LNCAP (cell line): ENCODE measurements at regions not wholly inside any gene's neighbourhood (a gene's known extent, or its start where the extent isn't known, plus 50 kb on each side); places are given as distances from the start of the nearest gene placed in this dataset.

ENCODE experiments used
- TF ChIP-seq, protein P1 (sequence below): fragments of 450-650 bp; IDR thresholded peaks from 2 replicates; pipeline ENCODE4 v1.5.1; 2017; ENCODE audit warnings: mild to moderate bottlenecking

DNA sequence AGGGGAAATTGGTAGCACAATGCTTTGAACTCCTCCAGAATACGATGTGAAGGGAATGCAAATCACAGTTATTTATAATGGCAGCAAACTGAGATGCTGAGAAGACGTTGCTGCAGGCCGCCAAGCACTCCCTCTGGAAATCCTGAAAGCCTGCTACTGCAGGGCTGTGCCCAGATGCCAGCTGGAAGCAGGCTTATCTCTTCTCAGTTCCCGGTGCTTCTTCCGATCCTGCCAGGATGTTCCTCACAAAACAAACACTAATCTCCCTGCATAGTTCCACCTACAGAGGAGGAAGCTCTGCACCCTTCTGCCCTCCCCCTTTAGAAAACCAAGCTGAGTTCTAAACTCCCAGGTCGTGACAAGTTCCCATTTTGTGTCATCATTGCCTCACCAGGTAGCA is 201.7 kb upstream of the BCL6 start:
- TF ChIP-seq, protein P1, sequence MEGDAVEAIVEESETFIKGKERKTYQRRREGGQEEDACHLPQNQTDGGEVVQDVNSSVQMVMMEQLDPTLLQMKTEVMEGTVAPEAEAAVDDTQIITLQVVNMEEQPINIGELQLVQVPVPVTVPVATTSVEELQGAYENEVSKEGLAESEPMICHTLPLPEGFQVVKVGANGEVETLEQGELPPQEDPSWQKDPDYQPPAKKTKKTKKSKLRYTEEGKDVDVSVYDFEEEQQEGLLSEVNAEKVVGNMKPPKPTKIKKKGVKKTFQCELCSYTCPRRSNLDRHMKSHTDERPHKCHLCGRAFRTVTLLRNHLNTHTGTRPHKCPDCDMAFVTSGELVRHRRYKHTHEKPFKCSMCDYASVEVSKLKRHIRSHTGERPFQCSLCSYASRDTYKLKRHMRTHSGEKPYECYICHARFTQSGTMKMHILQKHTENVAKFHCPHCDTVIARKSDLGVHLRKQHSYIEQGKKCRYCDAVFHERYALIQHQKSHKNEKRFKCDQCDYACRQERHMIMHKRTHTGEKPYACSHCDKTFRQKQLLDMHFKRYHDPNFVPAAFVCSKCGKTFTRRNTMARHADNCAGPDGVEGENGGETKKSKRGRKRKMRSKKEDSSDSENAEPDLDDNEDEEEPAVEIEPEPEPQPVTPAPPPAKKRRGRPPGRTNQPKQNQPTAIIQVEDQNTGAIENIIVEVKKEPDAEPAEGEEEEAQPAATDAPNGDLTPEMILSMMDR, result no peak

DNA sequence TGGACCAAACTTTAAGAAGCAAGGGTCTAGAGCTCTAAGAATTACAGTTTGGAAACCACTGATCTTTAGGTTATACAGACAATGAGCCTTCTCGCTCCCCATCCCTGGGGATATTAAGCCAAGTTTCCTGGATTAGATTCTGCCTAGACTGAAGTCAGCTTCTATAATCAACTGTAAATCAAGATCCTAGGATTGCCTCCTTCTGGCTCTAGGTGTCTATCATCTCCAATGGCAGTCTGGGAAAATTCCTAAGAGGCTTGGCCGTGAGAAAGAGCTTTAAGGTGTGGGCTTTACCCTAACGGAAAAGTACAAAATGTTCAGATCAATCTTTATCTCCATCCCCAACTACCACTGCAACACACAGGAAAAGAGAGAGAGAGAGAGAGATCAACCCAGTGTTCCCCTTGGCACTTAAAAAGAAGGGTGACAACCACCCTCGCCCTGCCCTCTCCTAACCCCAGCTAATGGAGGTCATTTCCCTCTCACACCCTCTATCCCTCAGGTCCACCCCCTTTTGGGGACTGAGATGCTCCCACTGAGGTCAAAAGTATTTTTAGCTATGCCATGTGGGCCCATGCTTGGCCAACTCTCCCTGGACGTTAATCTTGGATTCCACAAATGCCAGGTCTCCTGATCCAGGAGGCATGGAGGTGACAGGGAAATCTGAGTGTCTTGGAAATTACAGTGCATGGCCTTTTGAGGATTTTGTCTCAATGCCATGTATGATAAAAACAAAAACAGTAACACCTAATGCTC is 202.8 kb upstream of the BCL6 start:
- TF ChIP-seq, protein P1, result no peak

DNA sequence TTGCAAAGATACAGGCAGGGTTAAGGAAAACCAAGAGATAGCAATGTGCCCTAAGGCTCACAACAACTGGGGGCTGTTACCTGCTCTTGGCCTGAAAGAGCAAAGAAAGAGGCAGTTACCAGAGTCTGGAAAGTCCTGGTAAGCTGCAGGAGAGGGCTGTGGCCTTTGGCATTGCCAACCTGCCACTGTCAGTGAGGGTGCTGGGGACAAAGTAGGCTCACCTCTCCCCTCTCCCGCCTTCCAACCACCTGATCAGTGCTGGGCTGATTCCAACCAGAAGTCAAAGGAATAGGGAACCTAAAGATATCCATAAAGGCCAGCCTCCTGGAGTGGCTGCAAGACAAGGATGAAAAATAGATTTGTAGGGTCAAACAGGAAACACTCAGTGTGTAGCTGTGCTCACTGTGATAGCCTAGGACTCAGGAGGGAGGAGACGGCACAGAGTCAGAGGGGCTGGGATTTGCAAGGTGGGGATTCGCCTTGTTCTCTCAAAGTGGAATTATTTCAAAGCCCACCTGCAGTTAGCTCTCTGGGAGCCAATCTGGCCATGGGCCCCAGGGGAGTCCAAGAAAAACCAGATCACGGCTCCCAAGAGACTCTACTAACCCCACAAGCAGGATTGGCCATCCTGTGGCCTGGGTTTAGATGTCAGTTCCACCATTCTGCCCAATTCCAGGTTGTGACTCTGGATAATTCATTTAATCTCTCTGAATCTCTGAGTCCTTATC is 204.0 kb upstream of the BCL6 start:
- TF ChIP-seq, protein P1, result no peak

DNA sequence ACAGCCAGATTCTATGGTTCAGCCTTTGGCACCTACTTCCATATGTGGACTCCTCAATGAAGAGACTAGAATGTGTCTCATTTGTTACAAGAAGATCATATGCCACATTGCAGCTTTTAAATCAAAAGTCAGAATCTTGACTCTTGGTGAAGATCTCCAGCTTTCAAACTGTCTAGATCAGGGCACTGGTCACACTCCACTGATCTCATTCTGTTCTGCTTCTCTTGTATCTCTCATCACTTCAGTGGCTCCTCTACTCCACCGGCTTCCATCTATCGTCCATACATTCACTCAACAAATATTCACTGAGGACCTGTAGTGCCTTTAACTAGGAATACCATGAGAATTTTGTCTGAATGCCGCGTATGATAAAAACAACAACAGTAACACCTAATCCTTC is 203.3 kb upstream of the LPP start:
- TF ChIP-seq, protein P1, result no peak

DNA sequence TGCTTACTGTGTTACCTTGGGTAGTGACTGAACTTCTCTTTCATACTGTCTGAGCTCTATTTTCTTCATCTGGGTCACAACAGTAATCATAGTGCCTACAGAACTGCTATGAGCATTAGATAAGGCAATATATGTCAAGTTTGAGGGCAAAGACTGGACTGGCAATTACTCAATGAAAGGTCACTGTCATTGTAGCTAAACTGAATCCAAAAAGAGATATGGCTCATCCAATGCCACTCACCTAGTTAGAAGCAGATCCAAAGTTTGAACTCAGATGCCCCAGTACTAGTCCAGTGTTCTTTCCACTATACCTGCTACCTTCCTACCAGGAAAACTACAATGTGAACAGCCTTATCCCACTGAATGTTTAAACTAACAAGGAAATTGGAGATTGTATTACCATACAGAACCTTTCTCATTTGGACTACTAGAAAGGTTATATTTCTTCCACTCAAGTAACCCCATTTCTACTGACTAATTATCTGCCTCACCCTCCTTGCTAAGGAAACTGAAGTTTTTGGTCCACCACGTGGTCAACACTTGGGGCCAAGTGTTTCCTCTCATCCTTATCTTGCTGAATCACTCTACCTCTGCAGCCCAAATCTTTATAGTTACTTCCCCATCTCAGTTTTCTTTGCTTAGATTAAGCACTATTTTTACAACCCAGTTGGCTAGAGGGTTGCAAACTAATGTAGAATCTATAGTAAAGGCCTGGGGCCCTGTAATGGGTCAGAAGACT is 202.3 kb upstream of the LPP start:
- TF ChIP-seq, protein P1, result no peak

DNA sequence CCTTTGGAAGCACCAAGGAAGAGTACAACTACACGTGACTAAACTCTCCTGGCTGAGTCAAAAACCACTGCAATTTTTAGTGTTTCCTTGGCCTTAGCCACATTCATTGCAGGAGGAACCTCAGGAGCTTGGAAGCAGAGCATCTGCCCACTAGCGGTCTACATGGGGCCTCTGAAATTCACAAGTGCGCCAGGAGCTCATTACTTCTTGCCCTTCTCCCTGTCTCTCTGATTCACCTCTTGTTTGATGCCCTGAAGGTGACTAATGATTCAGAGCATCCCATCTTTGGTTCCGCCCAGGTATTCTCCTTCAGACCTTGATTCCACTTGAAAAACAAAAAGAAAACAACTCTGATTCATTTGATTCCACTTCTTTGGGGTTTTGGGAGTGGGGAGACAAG is 201.1 kb upstream of the LPP start:
- TF ChIP-seq, protein P1, result no peak

DNA sequence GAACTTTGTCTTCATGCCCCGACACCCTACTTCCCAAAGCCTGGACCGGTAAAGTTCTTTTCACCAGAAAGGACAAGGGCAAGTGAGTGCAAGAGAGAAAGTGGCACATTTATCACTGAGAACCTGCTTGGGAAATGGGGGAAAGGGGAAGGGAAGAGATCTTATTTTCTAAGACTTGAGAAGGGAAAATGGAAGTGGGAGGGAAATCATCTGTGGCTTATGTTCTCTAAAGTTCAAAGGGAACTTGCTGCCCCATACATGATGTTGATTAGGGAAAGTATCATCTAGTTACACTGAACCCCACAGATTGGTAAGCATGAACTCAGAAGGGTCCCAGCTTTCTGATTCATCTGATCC is 199.5 kb upstream of the LPP start:
- TF ChIP-seq, protein P1, result no peak
